GM12872 (cell line): ENCODE measurements at regions not wholly inside any gene's neighbourhood (a gene's known extent, or its start where the extent isn't known, plus 50 kb on each side); places are given as distances from the start of the nearest gene placed in this dataset.

Experiments used
- TF ChIP-seq, protein P1 (sequence below): IDR thresholded peaks from 3 replicates; pipeline ENCODE4 v1.5.1; 2011; ENCODE audit warnings: low read depth, mild to moderate bottlenecking, low read length, moderate library complexity; ENCODE audit not compliant: insufficient read depth

- TF ChIP-seq, protein P1, sequence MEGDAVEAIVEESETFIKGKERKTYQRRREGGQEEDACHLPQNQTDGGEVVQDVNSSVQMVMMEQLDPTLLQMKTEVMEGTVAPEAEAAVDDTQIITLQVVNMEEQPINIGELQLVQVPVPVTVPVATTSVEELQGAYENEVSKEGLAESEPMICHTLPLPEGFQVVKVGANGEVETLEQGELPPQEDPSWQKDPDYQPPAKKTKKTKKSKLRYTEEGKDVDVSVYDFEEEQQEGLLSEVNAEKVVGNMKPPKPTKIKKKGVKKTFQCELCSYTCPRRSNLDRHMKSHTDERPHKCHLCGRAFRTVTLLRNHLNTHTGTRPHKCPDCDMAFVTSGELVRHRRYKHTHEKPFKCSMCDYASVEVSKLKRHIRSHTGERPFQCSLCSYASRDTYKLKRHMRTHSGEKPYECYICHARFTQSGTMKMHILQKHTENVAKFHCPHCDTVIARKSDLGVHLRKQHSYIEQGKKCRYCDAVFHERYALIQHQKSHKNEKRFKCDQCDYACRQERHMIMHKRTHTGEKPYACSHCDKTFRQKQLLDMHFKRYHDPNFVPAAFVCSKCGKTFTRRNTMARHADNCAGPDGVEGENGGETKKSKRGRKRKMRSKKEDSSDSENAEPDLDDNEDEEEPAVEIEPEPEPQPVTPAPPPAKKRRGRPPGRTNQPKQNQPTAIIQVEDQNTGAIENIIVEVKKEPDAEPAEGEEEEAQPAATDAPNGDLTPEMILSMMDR, result no peak
Measured at GRCh38 chrX:74238771-74239170, 65.2 kb upstream of the ZCCHC13 start.

DNA sequence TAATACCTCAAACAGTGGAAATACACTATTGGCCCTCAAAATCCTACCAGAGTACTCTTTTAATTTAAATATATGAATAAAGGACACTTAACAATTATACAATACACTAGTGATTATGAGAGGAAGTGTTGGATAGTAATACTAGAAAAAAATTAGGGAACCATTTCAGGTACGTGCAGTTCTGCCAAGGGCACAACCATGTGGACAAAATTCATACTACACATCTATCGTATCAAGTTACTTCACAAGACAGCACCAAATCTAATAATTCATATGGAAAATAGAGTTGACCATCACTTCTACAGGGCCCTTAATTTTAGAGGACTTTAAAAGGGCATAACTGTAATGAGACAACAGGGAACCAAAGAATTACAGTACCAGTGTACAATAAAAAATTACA lies 69.2 kb upstream of the ZCCHC13 start:
- TF ChIP-seq, protein P1, result no peak

DNA sequence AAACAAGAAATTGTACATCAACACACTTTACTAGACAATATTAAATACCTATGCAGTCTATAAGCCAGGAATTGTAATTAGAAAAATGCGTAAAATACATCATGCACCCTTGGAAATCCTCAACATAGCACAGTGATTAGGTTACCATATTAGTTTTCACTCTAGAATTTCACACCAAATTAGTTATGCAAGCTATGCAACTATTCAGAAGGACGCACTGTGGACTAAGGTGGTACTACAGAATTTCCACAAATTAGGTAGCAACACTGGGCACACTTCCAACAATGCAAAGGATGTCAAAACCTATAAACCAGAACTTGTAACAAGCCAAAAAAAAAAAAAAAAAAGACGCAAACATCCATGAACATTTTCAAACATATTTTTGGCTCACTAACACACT lies 71.1 kb upstream of the ZCCHC13 start:
- TF ChIP-seq, protein P1, result no peak

- TF ChIP-seq, protein P1, result no peak
Measured at GRCh38 chrX:74231625-74232024, 72.4 kb upstream of the ZCCHC13 start.

- TF ChIP-seq, protein P1, result no peak
Measured at GRCh38 chrX:74230094-74230493, 73.9 kb upstream of the ZCCHC13 start.

DNA sequence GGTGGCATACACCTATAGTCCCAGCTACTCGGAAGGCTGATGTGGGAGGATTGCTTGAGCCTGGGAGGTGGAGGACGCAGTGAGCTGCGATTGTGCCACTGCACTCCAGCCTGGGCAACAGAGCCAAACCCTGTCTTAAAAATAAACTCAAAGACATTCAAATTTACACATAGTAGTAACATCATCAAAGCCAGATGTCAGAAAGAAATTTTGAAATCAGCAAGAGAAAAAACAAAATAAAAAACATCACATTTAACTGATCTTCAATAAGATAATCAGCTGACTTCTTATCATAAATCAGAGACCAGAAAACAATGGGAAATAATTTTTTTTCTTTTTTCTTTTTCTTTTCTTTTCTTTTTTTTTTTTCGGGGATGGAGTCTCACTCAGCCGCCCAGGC lies 78.9 kb upstream of the ZCCHC13 start:
- TF ChIP-seq, protein P1, result no peak

GRCh38 chrX:74220277-74220676 lies 83.7 kb upstream of the ZCCHC13 start:
- TF ChIP-seq, protein P1, result no peak

GRCh38 chrX:74218895-74219294 lies 85.1 kb upstream of the ZCCHC13 start:
- TF ChIP-seq, protein P1, result no peak
